NB4 (cell line): ENCODE measurements at regions not wholly inside any gene's neighbourhood (a gene's known extent, or its start where the extent isn't known, plus 50 kb on each side); places are given as distances from the start of the nearest gene placed in this dataset.

Experiments used
- DNase-seq: peaks from one replicate; pipeline ENCODE4 v3.0.0; 2010; ENCODE audit warnings: low read depth
- H3K4me3 ChIP-seq: one replicate; pipeline ENCODE4 v1.5.1; 2011; ENCODE audit warnings: mild to moderate bottlenecking, low read depth, low read length, moderate library complexity
- MYC ChIP-seq: IDR thresholded peaks from 2 replicates; pipeline ENCODE4 v1.6.1; 2011; ENCODE audit warnings: low read depth, low read length
- POLR2A ChIP-seq: IDR thresholded peaks from 2 replicates; pipeline ENCODE4 v1.6.1; 2011; ENCODE audit warnings: mild to moderate bottlenecking; ENCODE audit not compliant: insufficient read length; ENCODE audit errors: extremely low read depth
- TF ChIP-seq, protein P1 (sequence below): IDR thresholded peaks from one replicate; pipeline ENCODE4 v1.5.1; 2012; ENCODE audit warnings: low read depth, low read length
- TF ChIP-seq, protein P2 (sequence below): IDR thresholded peaks from 2 replicates; pipeline ENCODE4 v1.6.1; 2011; ENCODE audit warnings: low read depth, low read length

GRCh38 chr16:60563166-60563565 is 1473.1 kb downstream of the CDH8 start:
- no peak overlapping the region for H3K4me3 ChIP-seq
- TF ChIP-seq MYC (no peak), POLR2A (no peak)
- TF ChIP-seq, protein P1, sequence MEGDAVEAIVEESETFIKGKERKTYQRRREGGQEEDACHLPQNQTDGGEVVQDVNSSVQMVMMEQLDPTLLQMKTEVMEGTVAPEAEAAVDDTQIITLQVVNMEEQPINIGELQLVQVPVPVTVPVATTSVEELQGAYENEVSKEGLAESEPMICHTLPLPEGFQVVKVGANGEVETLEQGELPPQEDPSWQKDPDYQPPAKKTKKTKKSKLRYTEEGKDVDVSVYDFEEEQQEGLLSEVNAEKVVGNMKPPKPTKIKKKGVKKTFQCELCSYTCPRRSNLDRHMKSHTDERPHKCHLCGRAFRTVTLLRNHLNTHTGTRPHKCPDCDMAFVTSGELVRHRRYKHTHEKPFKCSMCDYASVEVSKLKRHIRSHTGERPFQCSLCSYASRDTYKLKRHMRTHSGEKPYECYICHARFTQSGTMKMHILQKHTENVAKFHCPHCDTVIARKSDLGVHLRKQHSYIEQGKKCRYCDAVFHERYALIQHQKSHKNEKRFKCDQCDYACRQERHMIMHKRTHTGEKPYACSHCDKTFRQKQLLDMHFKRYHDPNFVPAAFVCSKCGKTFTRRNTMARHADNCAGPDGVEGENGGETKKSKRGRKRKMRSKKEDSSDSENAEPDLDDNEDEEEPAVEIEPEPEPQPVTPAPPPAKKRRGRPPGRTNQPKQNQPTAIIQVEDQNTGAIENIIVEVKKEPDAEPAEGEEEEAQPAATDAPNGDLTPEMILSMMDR, result no peak
- TF ChIP-seq, protein P2, sequence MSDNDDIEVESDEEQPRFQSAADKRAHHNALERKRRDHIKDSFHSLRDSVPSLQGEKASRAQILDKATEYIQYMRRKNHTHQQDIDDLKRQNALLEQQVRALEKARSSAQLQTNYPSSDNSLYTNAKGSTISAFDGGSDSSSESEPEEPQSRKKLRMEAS, result no peak
- no peak for DNase-seq

- no peak for TF ChIP-seq MYC
- TF ChIP-seq, protein P1, result no peak
- TF ChIP-seq POLR2A, result no peak
- TF ChIP-seq, protein P2, result no peak
- no peak overlapping the region for H3K4me3 ChIP-seq
- no peak for DNase-seq
These were observed 1477.3 kb downstream of the CDH8 start for GRCh38 chr16:60558936-60559335.

DNA sequence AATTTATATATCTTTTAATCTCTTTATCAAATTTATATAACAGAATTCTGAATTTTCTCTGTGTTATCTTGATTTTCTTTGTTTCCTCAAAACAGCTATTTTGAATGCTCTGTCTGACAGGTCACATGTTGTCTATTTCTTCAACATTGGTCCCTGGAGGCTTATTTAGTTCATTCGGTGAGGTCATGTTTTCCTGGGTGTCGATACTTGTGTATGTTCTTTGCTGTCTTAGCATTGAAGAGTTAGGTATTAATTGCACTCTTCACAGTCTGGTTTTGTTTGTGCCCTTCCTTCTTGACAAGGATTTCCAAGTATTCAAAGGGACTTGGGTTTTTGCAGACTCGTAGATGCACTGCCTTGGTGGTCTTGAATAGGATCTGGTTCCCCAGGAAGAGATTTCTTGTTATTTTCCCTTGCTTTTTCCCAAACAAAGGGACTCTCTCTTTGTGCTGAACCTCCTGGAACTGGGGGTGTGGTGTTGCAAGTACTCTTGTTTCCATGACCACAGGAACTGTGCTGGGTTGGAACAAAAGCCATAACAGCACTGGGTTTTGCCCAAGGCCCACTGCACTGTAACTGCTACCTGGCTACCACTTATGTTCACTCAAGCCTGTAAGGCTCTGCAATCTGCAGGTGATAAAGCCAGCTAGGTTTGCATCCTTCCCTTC is 1483.0 kb downstream of the CDH8 start:
- DNase-seq, result no peak
- H3K4me3 ChIP-seq, result no peak overlapping the region
- TF ChIP-seq, protein P1, result no peak
- TF ChIP-seq POLR2A (no peak), MYC (no peak)

DNA sequence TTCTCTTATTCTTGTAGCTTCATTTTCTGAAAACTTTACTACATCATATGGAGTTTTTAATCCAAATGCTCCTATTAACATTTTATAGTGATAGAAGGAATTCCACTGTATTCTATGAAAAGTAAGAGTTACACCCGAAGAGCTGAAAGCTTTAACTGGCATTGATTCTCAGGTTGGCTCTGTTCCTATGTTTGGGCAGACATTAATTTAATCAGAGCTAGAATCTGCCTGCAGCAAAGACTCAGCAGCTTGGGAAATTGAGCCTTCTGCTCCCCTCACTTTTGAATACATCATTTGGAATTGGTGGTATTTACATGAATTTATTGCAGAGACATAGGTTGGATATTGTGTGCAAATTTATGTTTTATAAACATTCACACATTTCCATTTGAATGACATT is 1494.7 kb downstream of the CDH8 start:
- DNase-seq, result no peak
- TF ChIP-seq, protein P2, result no peak
- TF ChIP-seq POLR2A (no peak), MYC (no peak)
- TF ChIP-seq, protein P1, result no peak
- no peak overlapping the region for H3K4me3 ChIP-seq

DNA sequence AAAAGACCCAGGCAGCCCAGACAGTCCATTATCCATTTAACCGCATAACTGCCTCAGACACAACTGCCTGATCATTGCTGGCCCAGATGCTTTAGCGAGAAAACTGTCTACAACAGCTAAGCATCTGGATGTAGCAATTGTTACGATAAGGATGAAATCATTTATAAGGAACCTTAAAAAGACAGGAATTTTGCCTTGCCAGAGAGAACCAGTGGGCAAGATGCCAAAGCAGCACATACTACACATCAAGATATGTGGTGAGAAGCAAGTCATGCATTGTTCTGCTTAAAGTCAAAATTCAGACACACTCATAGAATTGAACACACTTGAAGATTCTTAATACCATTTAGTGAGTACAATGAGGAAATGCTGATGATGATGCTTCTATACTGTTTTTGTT is 1525.3 kb downstream of the CDH8 start:
- H3K4me3 ChIP-seq, result no peak overlapping the region
- TF ChIP-seq, protein P2, result no peak
- TF ChIP-seq, protein P1, result no peak
- TF ChIP-seq POLR2A (no peak), MYC (no peak)
- no peak for DNase-seq

DNA sequence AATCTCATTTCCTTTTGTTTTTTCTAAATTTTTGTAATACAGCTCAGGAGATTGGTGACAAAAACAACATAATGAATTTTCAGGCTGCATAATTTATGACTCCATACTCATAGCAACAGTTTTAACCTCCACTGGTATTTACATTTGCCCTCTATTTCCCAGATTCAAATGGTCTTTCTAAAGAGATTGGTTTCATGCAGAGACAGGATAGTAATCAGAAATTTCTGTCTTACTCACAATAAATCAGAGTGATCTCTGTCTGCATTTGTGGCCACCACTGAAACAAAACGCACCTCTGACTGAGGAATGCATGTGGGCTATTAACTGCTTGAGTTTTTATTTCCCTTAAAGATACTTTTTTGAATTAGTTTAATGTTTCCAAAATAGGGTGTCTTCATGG is 1526.0 kb downstream of the CDH8 start:
- no peak overlapping the region for H3K4me3 ChIP-seq
- no peak for DNase-seq
- no peak for TF ChIP-seq POLR2A
- TF ChIP-seq, protein P2, result no peak
- TF ChIP-seq, protein P1, result no peak
- no peak for TF ChIP-seq MYC
